ENCODE measurements at regions not wholly inside any gene's neighbourhood (a gene's known extent, or its start where the extent isn't known, plus 50 kb on each side); places are given as distances from the start of the nearest gene placed in this dataset.
A peak's percentile ranks its signal among the peaks of the same experiment; 100 is the strongest.
"Not testable (repeated sequence)": the region's sequence is repeated elsewhere in the genome, so short reads cannot be mapped to it uniquely, and the experiment has no call there.

- no peak for DNase-seq (ENCODE audit: low spot score)
- no peak for FAIRE-seq
Observed at GRCh38 chr11:112310848-112311247, 50.2 kb upstream of the PLET1 start.

- FAIRE-seq (no peak), DNase-seq (ENCODE audit: low spot score) (no peak)
Observed at GRCh38 chr11:112315057-112315720, 54.5 kb upstream of the PLET1 start.

- FAIRE-seq, result no peak
- DNase-seq (ENCODE audit: low spot score), result no peak
Observed at GRCh38 chr11:112315861-112316739, 55.4 kb upstream of the PLET1 start.

- FAIRE-seq (peak; percentile 27), DNase-seq (ENCODE audit: low spot score) (no peak)
Observed at GRCh38 chr11:112316971-112317370, 56.3 kb upstream of the PLET1 start.

- DNase-seq (ENCODE audit: low spot score), result peak; percentile 72
Observed at GRCh38 chr11:112318184-112318591, 57.5 kb upstream of the PLET1 start.

GRCh38 chr11:112318661-112319060, 58.0 kb upstream of the PLET1 start:
- no peak for DNase-seq (ENCODE audit: low spot score)

More at GRCh38 chr11:112318184-112318591, 57.5 kb upstream of the PLET1 start:
- peak; percentile 79 for FAIRE-seq

GRCh38 chr11:112320668-112321067, 60.0 kb upstream of the PLET1 start:
- FAIRE-seq (peak; percentile 99), DNase-seq (ENCODE audit: low spot score) (peak; percentile 86)

More at GRCh38 chr11:112318661-112319060, 58.0 kb upstream of the PLET1 start:
- no peak for FAIRE-seq

GRCh38 chr11:112321501-112322172, 61.0 kb upstream of the PLET1 start:
- DNase-seq (ENCODE audit: low spot score) (peak; percentile 85), FAIRE-seq (peak; percentile 23)

- peak; percentile 55 for FAIRE-seq
- no peak for DNase-seq (ENCODE audit: low spot score)
Observed at GRCh38 chr11:112322173-112322790, 61.6 kb upstream of the PLET1 start.

GRCh38 chr11:112334381-112334780, 73.7 kb upstream of the PLET1 start:
- FAIRE-seq (no peak), DNase-seq (ENCODE audit: low spot score) (no peak)

- no peak for DNase-seq (ENCODE audit: low spot score)
- FAIRE-seq, result no peak
Observed at GRCh38 chr11:112336356-112336886, 75.8 kb upstream of the PLET1 start.

GRCh38 chr11:112339566-112339965, 78.9 kb upstream of the PLET1 start:
- DNase-seq (ENCODE audit: low spot score) (no peak), FAIRE-seq (no peak)

GRCh38 chr11:112343368-112344039, 82.8 kb upstream of the PLET1 start:
- no peak for DNase-seq (ENCODE audit: low spot score)
- no peak for FAIRE-seq

- DNase-seq (ENCODE audit: low spot score) (no peak), FAIRE-seq (no peak)
Observed at GRCh38 chr11:112344040-112344413, 83.4 kb upstream of the PLET1 start.

GRCh38 chr11:112345166-112345565, 84.5 kb upstream of the PLET1 start:
- no peak for FAIRE-seq

GRCh38 chr11:112345706-112346105, 85.0 kb upstream of the PLET1 start:
- no peak for FAIRE-seq
- DNase-seq (ENCODE audit: low spot score), result no peak

More at GRCh38 chr11:112345166-112345565, 84.5 kb upstream of the PLET1 start:
- DNase-seq (ENCODE audit: low spot score), result no peak

GRCh38 chr11:112346586-112346985, 85.9 kb upstream of the PLET1 start:
- DNase-seq (ENCODE audit: low spot score) (no peak), FAIRE-seq (no peak)

- no peak for DNase-seq (ENCODE audit: low spot score)
Observed at GRCh38 chr11:112348480-112349029, 87.9 kb upstream of the PLET1 start.

GRCh38 chr11:112351423-112351822, 90.8 kb upstream of the PLET1 start:
- not testable (repeated sequence) for FAIRE-seq; DNase-seq (ENCODE audit: low spot score)

More at GRCh38 chr11:112348480-112349029, 87.9 kb upstream of the PLET1 start:
- FAIRE-seq, result no peak

GRCh38 chr11:112352907-112353306, 92.2 kb upstream of the PLET1 start:
- FAIRE-seq, result peak; percentile 13
- DNase-seq (ENCODE audit: low spot score), result no peak
